A549 (cell line): ENCODE measurements at regions not wholly inside any gene's neighbourhood (a gene's known extent, or its start where the extent isn't known, plus 50 kb on each side); places are given as distances from the start of the nearest gene placed in this dataset.

Experiments used
- BCL3 ChIP-seq: fragments of >200 bp; sonication (Bioruptor Twin); formaldehyde crosslinking; IDR thresholded peaks from 3 replicates; pipeline ENCODE4 v1.6.1; 2016
- BHLHE40 ChIP-seq: IDR thresholded peaks from 2 replicates; pipeline ENCODE4 v1.6.1; 2012; ENCODE audit warnings: low read depth, low read length, inconsistent platforms
- CBX8 ChIP-seq: fragments of 200-600 bp; sonication (generic); IDR thresholded peaks from 2 replicates; pipeline ENCODE4 v1.6.1; 2016
- CTCF ChIP-seq: fragments of >200 bp; sonication (Bioruptor Twin); formaldehyde crosslinking; IDR thresholded peaks from 3 replicates; pipeline ENCODE4 v1.5.1; 2016
- MYC ChIP-seq: IDR thresholded peaks from 2 replicates; pipeline ENCODE4 v1.6.1; 2012; ENCODE audit warnings: mild to moderate bottlenecking, inconsistent platforms, low read length, improper control_type of control experiment, borderline replicate concordance
- PHF8 ChIP-seq: fragments of 200-600 bp; sonication (generic); IDR thresholded peaks from 2 replicates; pipeline ENCODE4 v1.6.1; 2016; ENCODE audit warnings: low read depth, mild to moderate bottlenecking, antibody characterized with exemption, moderate library complexity, borderline replicate concordance
- POLR2A ChIP-seq: IDR thresholded peaks from 2 replicates; pipeline ENCODE4 v1.6.1; 2012; ENCODE audit warnings: mild to moderate bottlenecking, low read length
- TF ChIP-seq, protein P1 (sequence below): fragments of 200-600 bp; sonication (generic); IDR thresholded peaks from 2 replicates; pipeline ENCODE4 v1.6.1; 2016; ENCODE audit warnings: antibody characterized with exemption, mild to moderate bottlenecking, moderate library complexity

DNA sequence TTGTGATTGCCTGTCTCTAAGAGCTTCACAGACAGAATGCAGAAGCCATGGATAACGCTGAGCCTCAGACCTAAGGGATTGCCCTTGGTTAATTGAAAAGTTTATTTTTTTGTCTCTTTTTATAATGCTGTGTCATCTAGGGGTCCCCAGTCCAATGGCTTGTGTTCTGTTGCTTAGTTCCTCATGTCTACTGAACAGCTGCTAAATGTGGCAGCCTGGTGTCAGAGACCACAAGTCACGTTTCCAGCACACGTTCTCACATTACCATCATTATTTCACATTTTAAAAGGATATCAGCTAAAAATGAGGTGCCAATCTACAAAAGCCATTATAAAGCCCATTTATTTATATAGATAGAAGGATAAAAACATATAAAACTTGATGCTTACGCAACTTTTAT lies 1362.0 kb downstream of the PCDH9 start:
- TF ChIP-seq, protein P1, sequence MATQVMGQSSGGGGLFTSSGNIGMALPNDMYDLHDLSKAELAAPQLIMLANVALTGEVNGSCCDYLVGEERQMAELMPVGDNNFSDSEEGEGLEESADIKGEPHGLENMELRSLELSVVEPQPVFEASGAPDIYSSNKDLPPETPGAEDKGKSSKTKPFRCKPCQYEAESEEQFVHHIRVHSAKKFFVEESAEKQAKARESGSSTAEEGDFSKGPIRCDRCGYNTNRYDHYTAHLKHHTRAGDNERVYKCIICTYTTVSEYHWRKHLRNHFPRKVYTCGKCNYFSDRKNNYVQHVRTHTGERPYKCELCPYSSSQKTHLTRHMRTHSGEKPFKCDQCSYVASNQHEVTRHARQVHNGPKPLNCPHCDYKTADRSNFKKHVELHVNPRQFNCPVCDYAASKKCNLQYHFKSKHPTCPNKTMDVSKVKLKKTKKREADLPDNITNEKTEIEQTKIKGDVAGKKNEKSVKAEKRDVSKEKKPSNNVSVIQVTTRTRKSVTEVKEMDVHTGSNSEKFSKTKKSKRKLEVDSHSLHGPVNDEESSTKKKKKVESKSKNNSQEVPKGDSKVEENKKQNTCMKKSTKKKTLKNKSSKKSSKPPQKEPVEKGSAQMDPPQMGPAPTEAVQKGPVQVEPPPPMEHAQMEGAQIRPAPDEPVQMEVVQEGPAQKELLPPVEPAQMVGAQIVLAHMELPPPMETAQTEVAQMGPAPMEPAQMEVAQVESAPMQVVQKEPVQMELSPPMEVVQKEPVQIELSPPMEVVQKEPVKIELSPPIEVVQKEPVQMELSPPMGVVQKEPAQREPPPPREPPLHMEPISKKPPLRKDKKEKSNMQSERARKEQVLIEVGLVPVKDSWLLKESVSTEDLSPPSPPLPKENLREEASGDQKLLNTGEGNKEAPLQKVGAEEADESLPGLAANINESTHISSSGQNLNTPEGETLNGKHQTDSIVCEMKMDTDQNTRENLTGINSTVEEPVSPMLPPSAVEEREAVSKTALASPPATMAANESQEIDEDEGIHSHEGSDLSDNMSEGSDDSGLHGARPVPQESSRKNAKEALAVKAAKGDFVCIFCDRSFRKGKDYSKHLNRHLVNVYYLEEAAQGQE = no peak
- no peak for TF ChIP-seq BCL3
- no peak for TF ChIP-seq CTCF
- TF ChIP-seq POLR2A = no peak
- TF ChIP-seq CBX8 = no peak
- no peak for TF ChIP-seq BHLHE40
- no peak for TF ChIP-seq PHF8
- no peak for TF ChIP-seq MYC
